Heart left ventricle (tissue), 13 donors: ENCODE measurements at regions not wholly inside any gene's neighbourhood (a gene's known extent, or its start where the extent isn't known, plus 50 kb on each side); places are given as distances from the start of the nearest gene placed in this dataset.

Source experiments
- POLR2A ChIP-seq, 2 donors: fragments of 450-650 bp; IDR thresholded peaks; one replicate each; pipeline ENCODE4 v1.6.1; 2017; ENCODE audit warnings: antibody characterized with exemption in 2 of 2, mild to moderate bottlenecking in 2 of 2, moderate library complexity in 2 of 2
- TF ChIP-seq, protein P1 (sequence below), 12 donors: fragments of 200-600 bp; sonication (generic) in 4 of 12; IDR thresholded peaks; one replicate each; pipeline versions ENCODE4 v1.5.0 to v1.8.0; 2018 to 2022; ENCODE audit warnings: antibody characterized with exemption in 12 of 12, mild to moderate bottlenecking in 5 of 12
- donor health status: ischemic (EF 13 %, LVEDD 7.1; RV severe dilation, severe dysfunction).
- donor health status: DM: no; HTN: yes; CAD: no.
- donor health status: DM: no; HTN: no; CAD: no.
- donor health status: ischemic (EF 25% LVEDD 6.9; RV normal size, moderate dysfunction).
- donor health status: ischemic (EF 25% LVEDD 5.7; RV mildly dilated, moderate dysfunction).
- donor health status: ischemic (EF 35%, LVEDD 5.7; RV mildly dilated, moderate dysfunction).
- donor health status: nonischemic (EF 11% LVEDD 7.7; RV severe dilation, severe dysfunction).
- donor health status: DM: yes; HTN: yes; CAD: no.
- donor health status: PGD.
- donor health status: ischemic (EF 29% LVEDD 5.4; RV normal size, mild dysfunction).
- donor health status: nonischemic (EF 23%, LVEDD 6.1; RV moderate dilation, normal function).

DNA sequence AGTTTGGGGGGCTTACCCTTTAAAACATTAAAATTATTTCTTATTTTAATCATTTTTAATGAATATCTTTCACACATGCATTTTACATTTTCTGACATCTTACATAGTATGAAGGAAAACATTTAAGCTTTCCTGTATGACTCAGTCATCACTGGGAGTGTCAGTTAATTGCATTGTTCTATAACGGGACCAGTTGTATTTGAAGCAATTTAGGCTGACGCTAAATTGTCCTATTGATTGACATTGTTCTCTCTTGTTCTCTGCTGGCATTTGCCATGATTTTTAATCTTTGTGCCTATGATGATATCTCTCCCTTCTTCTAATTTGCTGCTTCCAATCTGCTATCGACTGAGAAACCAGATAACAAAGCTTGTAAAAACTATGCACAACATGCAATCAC, 190.5 kb upstream of the PIRT start:
- TF ChIP-seq, protein P1, sequence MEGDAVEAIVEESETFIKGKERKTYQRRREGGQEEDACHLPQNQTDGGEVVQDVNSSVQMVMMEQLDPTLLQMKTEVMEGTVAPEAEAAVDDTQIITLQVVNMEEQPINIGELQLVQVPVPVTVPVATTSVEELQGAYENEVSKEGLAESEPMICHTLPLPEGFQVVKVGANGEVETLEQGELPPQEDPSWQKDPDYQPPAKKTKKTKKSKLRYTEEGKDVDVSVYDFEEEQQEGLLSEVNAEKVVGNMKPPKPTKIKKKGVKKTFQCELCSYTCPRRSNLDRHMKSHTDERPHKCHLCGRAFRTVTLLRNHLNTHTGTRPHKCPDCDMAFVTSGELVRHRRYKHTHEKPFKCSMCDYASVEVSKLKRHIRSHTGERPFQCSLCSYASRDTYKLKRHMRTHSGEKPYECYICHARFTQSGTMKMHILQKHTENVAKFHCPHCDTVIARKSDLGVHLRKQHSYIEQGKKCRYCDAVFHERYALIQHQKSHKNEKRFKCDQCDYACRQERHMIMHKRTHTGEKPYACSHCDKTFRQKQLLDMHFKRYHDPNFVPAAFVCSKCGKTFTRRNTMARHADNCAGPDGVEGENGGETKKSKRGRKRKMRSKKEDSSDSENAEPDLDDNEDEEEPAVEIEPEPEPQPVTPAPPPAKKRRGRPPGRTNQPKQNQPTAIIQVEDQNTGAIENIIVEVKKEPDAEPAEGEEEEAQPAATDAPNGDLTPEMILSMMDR (IDR thresholded peaks at IDR 0.05): no peak
- TF ChIP-seq POLR2A (IDR thresholded peaks at IDR 0.05): no peak
